ENCODE measurements at regions not wholly inside any gene's neighbourhood (a gene's known extent, or its start where the extent isn't known, plus 50 kb on each side); places are given as distances from the start of the nearest gene placed in this dataset.

DNA sequence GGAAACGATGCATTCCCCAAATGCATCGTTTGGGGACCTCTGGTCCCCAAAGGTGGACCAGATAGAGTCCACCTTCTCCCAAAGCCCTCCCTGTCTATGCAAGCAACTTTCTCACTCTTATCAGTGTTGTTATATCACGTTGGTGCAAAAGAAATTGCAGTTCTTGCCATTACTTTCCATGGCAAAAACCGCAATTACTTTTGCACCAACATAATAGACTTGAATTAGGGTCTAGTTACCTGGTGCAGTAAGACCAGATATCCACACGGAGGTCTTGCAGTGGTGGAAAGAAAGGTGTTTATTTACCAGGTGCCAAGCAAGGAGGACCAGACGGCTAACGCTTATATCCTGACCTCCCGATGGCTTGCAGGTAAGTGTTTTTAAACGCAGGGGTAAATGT, 129.0 kb downstream of the MIAT start:
- TF ChIP-seq GATA2 (IDR thresholded peaks at IDR 0.05; ENCODE audit: low read depth, low read length) (no peak), GATA3 (IDR thresholded peaks at IDR 0.05; ENCODE audit: low read depth, low read length) (no peak)
